HepG2 (cell line): ENCODE measurements at regions not wholly inside any gene's neighbourhood (a gene's known extent, or its start where the extent isn't known, plus 50 kb on each side); places are given as distances from the start of the nearest gene placed in this dataset.

ENCODE experiments used
- ATAC-seq: fragments of 200-7000 bp; cut with Tn5 transposase; 3 replicates; pipeline ENCODE4 v1.9.1; 2020; ENCODE audit warnings: mild to moderate bottlenecking, moderate library complexity
- BruUV-seq: library from RNA; stranded (reverse); fragments of 400-500 nt; replicated peaks from 2 replicates; lab custom pipeline; 2021; lab: Mats Ljungman, UMichigan
- CTCF ChIA-PET: fragments of 300-600 bp; formaldehyde crosslinking; extraction: SDS; loops from one replicate; lab custom pipeline; 2021; ENCODE audit warnings: low total read pairs, inconsistent platforms, low intra/inter-chr PET ratio; lab: Yijun Ruan, JAX
- POLR2A ChIA-PET: fragments of 350-600 bp; sonication (Branson Sonifier 250); formaldehyde crosslinking; loops from one replicate; lab custom pipeline; 2020; ENCODE audit warnings: antibody characterized with exemption, inconsistent platforms; lab: Yijun Ruan, JAX
- DNase-seq: peaks from one replicate; pipeline ENCODE4 v3.0.0-alpha.2; 2015; ENCODE audit warnings: low spot score
- FAIRE-seq: peaks from 3 replicates; lab custom pipeline; 2011; peaks lifted over from hg19 to GRCh38; lab: Jason Lieb, UNC
- H2AFZ ChIP-seq: one replicate; pipeline ENCODE4 v1.6.1; 2011; ENCODE audit warnings: low read length, inconsistent platforms
- H3K27ac ChIP-seq: fragments of 300-600 bp; 3 replicates; pipeline ENCODE4 v1.8.0; 2011; ENCODE audit warnings: mixed run types, mild to moderate bottlenecking, mixed read lengths, low read length, inconsistent platforms; ENCODE audit not compliant: insufficient read depth; ENCODE audit errors: extremely low read length
- H3K27me3 ChIP-seq, 2 experiments: fragments of 200-600 bp in 1 of 2; 2 replicates in 1 of 2; 3 replicates in 1 of 2; pipeline versions ENCODE4 v1.6.0 to v1.8.0; 2011; ENCODE audit warnings: low read length in 2 of 2, mild to moderate bottlenecking in 2 of 2, moderate library complexity in 2 of 2, inconsistent platforms in 1 of 2; ENCODE audit not compliant: insufficient read depth in 2 of 2, control insufficient read depth in 1 of 2
- H3K36me3 ChIP-seq, 2 experiments: fragments of 200-600 bp in 1 of 2; replicated peaks in 1 of 2; 2 replicates in 1 of 2; 3 replicates in 1 of 2; pipeline versions ENCODE4 v1.5.1 to v1.8.0; 2011; ENCODE audit warnings: low read length in 2 of 2, inconsistent platforms in 1 of 2; ENCODE audit not compliant: insufficient read depth in 2 of 2, control insufficient read depth in 1 of 2
- H3K4me1 ChIP-seq: 2 replicates; pipeline ENCODE4 v1.5.1; 2012; ENCODE audit warnings: low read length, inconsistent platforms; ENCODE audit not compliant: insufficient read depth
- H3K4me2 ChIP-seq: 2 replicates; pipeline ENCODE4 v1.6.0; 2011; ENCODE audit warnings: low read depth, low read length, inconsistent platforms
- H3K4me3 ChIP-seq, 3 experiments: fragments of 200-600 bp in 1 of 3; sonication (generic), shearing (Covaris generic) in 1 of 3; replicated peaks in 1 of 3; 2 replicates each; pipeline ENCODE4 v1.5.1; 2011 to 2016; ENCODE audit warnings: low read length in 3 of 3, inconsistent platforms in 2 of 3, low read depth in 2 of 3, mild to moderate bottlenecking in 2 of 3, control low read depth in 1 of 3, mixed read lengths in 1 of 3; ENCODE audit not compliant: insufficient read depth in 1 of 3
- H3K79me2 ChIP-seq: one replicate; pipeline ENCODE4 v1.6.1; 2011; ENCODE audit warnings: low read length, inconsistent platforms; ENCODE audit not compliant: insufficient read depth
- H3K9ac ChIP-seq: 2 replicates; pipeline ENCODE4 v1.6.0; 2011; ENCODE audit warnings: mild to moderate bottlenecking, low read depth, low read length, inconsistent platforms; ENCODE audit not compliant: insufficient read depth
- H3K9me3 ChIP-seq: 2 replicates; pipeline ENCODE4 v1.5.1; 2012; ENCODE audit warnings: mild to moderate bottlenecking, low read length
- H4K20me1 ChIP-seq: 2 replicates; pipeline ENCODE4 v1.6.0; 2011; ENCODE audit warnings: inconsistent platforms, mild to moderate bottlenecking, low read length, moderate library complexity; ENCODE audit not compliant: insufficient read depth
- FIP1L1 ChIP-seq: fragments of 200-400 bp; formaldehyde crosslinking; IDR thresholded peaks from 2 replicates; pipeline ENCODE4 v1.6.1; 2018; ENCODE audit warnings: low read depth, mild to moderate bottlenecking, low read length, moderate library complexity, borderline replicate concordance; ENCODE audit not compliant: insufficient read depth
- HBP1 ChIP-seq: IDR thresholded peaks from 2 replicates; pipeline ENCODE4 v1.6.1; 2016; ENCODE audit warnings: low read depth, control low read depth
- MLLT10 ChIP-seq: sonication (generic); formaldehyde crosslinking; IDR thresholded peaks from 2 replicates; pipeline ENCODE4 v1.4.0; 2020; ENCODE audit warnings: missing genetic modification reagents
- MTA3 ChIP-seq: sonication (generic); formaldehyde crosslinking; IDR thresholded peaks from 2 replicates; pipeline ENCODE4 v1.4.0; 2020; ENCODE audit warnings: missing genetic modification reagents
- PRDM15 ChIP-seq: sonication (generic); formaldehyde crosslinking; IDR thresholded peaks from 2 replicates; pipeline ENCODE4 v1.4.0; 2020; ENCODE audit warnings: missing genetic modification reagents
- SP1 ChIP-seq, 2 experiments: fragments of 450-650 bp in 1 of 2; sonication (generic) in 1 of 2; formaldehyde crosslinking in 1 of 2; IDR thresholded peaks; 2 replicates each; pipeline versions ENCODE4 v1.4.0 to v1.6.1; 2016 to 2020; ENCODE audit warnings: missing genetic modification reagents in 1 of 2
- ZKSCAN8 ChIP-seq: IDR thresholded peaks from 2 replicates; pipeline ENCODE4 v1.6.1; 2016; ENCODE audit warnings: borderline replicate concordance, missing genetic modification reagents, missing compliant biosample characterization
- ZMAT5 ChIP-seq: sonication (generic); formaldehyde crosslinking; IDR thresholded peaks from 2 replicates; pipeline ENCODE4 v1.5.0; 2020; ENCODE audit warnings: mild to moderate bottlenecking, low read depth, missing genetic modification reagents, borderline replicate concordance
- ZMYM3 ChIP-seq: sonication (generic); formaldehyde crosslinking; IDR thresholded peaks from 2 replicates; pipeline ENCODE4 v1.5.1; 2020; ENCODE audit warnings: mild to moderate bottlenecking, missing genetic modification reagents
- ZMYM4 ChIP-seq: sonication (generic); formaldehyde crosslinking; IDR thresholded peaks from 2 replicates; pipeline ENCODE4 v1.8.1; 2023; ENCODE audit warnings: mild to moderate bottlenecking, missing genetic modification reagents
- ZNF317 ChIP-seq: sonication (generic); formaldehyde crosslinking; IDR thresholded peaks from 2 replicates; pipeline ENCODE4 v1.5.0; 2020; ENCODE audit warnings: mild to moderate bottlenecking, missing genetic modification reagents
- ZNF337 ChIP-seq: sonication (generic); formaldehyde crosslinking; IDR thresholded peaks from 2 replicates; pipeline ENCODE4 v1.5.1; 2020; ENCODE audit warnings: missing genetic modification reagents, low read depth, mild to moderate bottlenecking, borderline replicate concordance
- ZNF724P ChIP-seq: sonication (generic); formaldehyde crosslinking; IDR thresholded peaks from 2 replicates; pipeline ENCODE4 v1.8.0; 2022; ENCODE audit warnings: missing genetic modification reagents, borderline replicate concordance
- WGBS: methylation state at CpG from one replicate; pipeline ENCODE4 v1.1.6; 2017; ENCODE audit warnings: low lambda C conversion rate; 5-methylcytosine and 5-hydroxymethylcytosine counted together
- in situ Hi-C: cut with HindIII; loops from 2 replicates; pipeline ENCODE4 v1.10.0; 2017; ENCODE audit warnings: low pct_unique_long_range_greater_than_20kb; ENCODE audit not compliant: extremely low pct_ligation_motif_present
- intact Hi-C: fragments of 100-400 bp; cut with micrococcal nuclease; formaldehyde crosslinking; loops from one replicate; pipeline ENCODE4 v1.10.0; 2022; ENCODE audit not compliant: unreplicated experiment

GRCh38 chr3:152096280-152096906, 172.3 kb upstream of the MBNL1 start:
- POLR2A ChIA-PET = no interaction called here
- no peak overlapping the region for H3K27ac ChIP-seq
- in situ Hi-C loops = no loop called here
- intact Hi-C loops = no loop called here
- 2% methylated on average over 5 of the region's 5 CpGs for WGBS
- no peak overlapping the region for H2AFZ ChIP-seq
- no peaks in the 10 kb centered on the region for H3K4me1 ChIP-seq
- H3K9me3 ChIP-seq = no peaks in the 10 kb centered on the region
- no TSS peak for BruUV-seq
- H3K27me3 ChIP-seq = no peaks in the 10 kb centered on the region
- FAIRE-seq (no peak), ATAC-seq (no peak; the same call in 2 of the 3 replicates), DNase-seq (no peak)
- no peak for TF ChIP-seq MTA3 (CRISPR knock-in tag)
- peak; percentile 28; the same call in 1 of the 2 replicates for TF ChIP-seq ZNF317
- H3K4me2 ChIP-seq = no peak overlapping the region
- no peaks in the 10 kb centered on the region for H4K20me1 ChIP-seq
- H3K9ac ChIP-seq = no peak overlapping the region
- no peaks in the 10 kb centered on the region for H3K79me2 ChIP-seq
- no peaks in the 10 kb centered on the region for H3K36me3 ChIP-seq
- CTCF ChIA-PET = no interaction called here
- no peak overlapping the region for H3K4me3 ChIP-seq

- no peak overlapping the region for H3K27ac ChIP-seq
- BruUV-seq = no TSS peak
- CTCF ChIA-PET = no interaction called here
- no peak overlapping the region for H3K4me3 ChIP-seq
- no peak for ATAC-seq
- no peak overlapping the region for H3K9ac ChIP-seq
- no peaks in the 10 kb centered on the region for H4K20me1 ChIP-seq
- 6% methylated on average over 2 of the region's 2 CpGs for WGBS
- TF ChIP-seq ZNF724P (CRISPR knock-in tag) = no peak
- no peak for TF ChIP-seq PRDM15 (CRISPR knock-in tag)
- no peak for TF ChIP-seq ZMAT5 (CRISPR knock-in tag)
- TF ChIP-seq MLLT10 (CRISPR knock-in tag) = no peak
- no peak for TF ChIP-seq ZMYM4
- no peak for TF ChIP-seq FIP1L1
- no peak for TF ChIP-seq HBP1
- TF ChIP-seq SP1 (IDR thresholded peaks at IDR 0.05) = no peak
- TF ChIP-seq SP1 (CRISPR knock-in tag; IDR thresholded peaks at IDR 0.05) = no peak
- TF ChIP-seq ZNF337 (CRISPR knock-in tag) = no peak
- no peak for TF ChIP-seq ZMYM3
- no peak for TF ChIP-seq ZKSCAN8 (CRISPR knock-in tag)
- in situ Hi-C loops = no loop called here
- intact Hi-C loops = no loop called here
- no peak for DNase-seq
- H3K27me3 ChIP-seq = no peaks in the 10 kb centered on the region
- no peaks in the 10 kb centered on the region for H3K9me3 ChIP-seq
- H3K36me3 ChIP-seq = no peaks in the 10 kb centered on the region
- no peaks in the 10 kb centered on the region for H3K4me1 ChIP-seq
- H3K4me2 ChIP-seq = no peak overlapping the region
- H2AFZ ChIP-seq = no peak overlapping the region
- no peak for FAIRE-seq
- POLR2A ChIA-PET = no interaction called here
- no peaks in the 10 kb centered on the region for H3K79me2 ChIP-seq
Observed at GRCh38 chr3:152097120-152097519, 171.6 kb upstream of the MBNL1 start.
